HepG2 (cell line): ENCODE measurements at regions not wholly inside any gene's neighbourhood (a gene's known extent, or its start where the extent isn't known, plus 50 kb on each side); places are given as distances from the start of the nearest gene placed in this dataset.

Experiments
- NBN ChIP-seq: fragments of 450-650 bp; conservative IDR thresholded peaks from 2 replicates; pipeline ENCODE4 v1.6.1; 2017
- NR3C1 ChIP-seq: sonication (generic); formaldehyde crosslinking; IDR thresholded peaks from 2 replicates; pipeline ENCODE4 v1.4.0; 2020; ENCODE audit warnings: missing genetic modification reagents
- SNAPC2 ChIP-seq: sonication (generic); formaldehyde crosslinking; IDR thresholded peaks from 2 replicates; pipeline ENCODE4 v1.8.1; 2022; ENCODE audit warnings: mild to moderate bottlenecking, missing genetic modification reagents
- ZSCAN20 ChIP-seq: sonication (generic); formaldehyde crosslinking; IDR thresholded peaks from 2 replicates; pipeline ENCODE4 v1.4.0; 2020; ENCODE audit warnings: missing genetic modification reagents, mild to moderate bottlenecking, borderline replicate concordance
- TF ChIP-seq, protein P1 (sequence below): sonication (generic); formaldehyde crosslinking; IDR thresholded peaks from 2 replicates; pipeline ENCODE4 v1.5.1; 2020; ENCODE audit warnings: missing genetic modification reagents, mild to moderate bottlenecking, borderline replicate concordance
- TF ChIP-seq, protein P2 (sequence below), 2 experiments: sonication (generic) in 1 of 2; formaldehyde crosslinking in 1 of 2; IDR thresholded peaks; 2 replicates each; pipeline versions ENCODE4 v1.5.1 to v1.6.1; 2011 to 2020; ENCODE audit warnings: borderline replicate concordance in 1 of 2, low read depth in 1 of 2, low read length in 1 of 2, mild to moderate bottlenecking in 1 of 2, missing genetic modification reagents in 1 of 2, moderate library complexity in 1 of 2
- TF ChIP-seq, protein P3 (sequence below): sonication (generic); formaldehyde crosslinking; IDR thresholded peaks from 2 replicates; pipeline ENCODE4 v1.5.0; 2020; ENCODE audit warnings: mild to moderate bottlenecking, missing genetic modification reagents, borderline replicate concordance

DNA sequence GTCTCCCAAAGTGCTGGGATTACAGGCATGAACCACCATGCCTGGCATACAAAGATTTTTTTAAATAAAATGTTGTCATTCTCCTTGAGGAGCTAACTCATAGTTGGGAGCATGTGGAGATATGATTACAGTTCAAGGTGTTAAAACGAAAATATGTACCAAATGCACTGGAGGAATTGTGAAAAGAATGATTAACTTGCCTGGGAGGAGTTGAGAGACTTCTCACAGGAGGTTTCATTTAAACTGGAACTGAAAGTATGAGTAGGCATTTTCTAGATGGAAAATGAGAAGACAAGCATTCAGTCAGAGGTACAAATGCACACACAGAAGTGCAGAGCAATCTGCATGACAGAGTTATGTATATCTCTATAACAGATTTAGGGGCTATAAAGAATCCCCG, 126.6 kb upstream of the PDE1A start (continued):
- TF ChIP-seq, protein P1, sequence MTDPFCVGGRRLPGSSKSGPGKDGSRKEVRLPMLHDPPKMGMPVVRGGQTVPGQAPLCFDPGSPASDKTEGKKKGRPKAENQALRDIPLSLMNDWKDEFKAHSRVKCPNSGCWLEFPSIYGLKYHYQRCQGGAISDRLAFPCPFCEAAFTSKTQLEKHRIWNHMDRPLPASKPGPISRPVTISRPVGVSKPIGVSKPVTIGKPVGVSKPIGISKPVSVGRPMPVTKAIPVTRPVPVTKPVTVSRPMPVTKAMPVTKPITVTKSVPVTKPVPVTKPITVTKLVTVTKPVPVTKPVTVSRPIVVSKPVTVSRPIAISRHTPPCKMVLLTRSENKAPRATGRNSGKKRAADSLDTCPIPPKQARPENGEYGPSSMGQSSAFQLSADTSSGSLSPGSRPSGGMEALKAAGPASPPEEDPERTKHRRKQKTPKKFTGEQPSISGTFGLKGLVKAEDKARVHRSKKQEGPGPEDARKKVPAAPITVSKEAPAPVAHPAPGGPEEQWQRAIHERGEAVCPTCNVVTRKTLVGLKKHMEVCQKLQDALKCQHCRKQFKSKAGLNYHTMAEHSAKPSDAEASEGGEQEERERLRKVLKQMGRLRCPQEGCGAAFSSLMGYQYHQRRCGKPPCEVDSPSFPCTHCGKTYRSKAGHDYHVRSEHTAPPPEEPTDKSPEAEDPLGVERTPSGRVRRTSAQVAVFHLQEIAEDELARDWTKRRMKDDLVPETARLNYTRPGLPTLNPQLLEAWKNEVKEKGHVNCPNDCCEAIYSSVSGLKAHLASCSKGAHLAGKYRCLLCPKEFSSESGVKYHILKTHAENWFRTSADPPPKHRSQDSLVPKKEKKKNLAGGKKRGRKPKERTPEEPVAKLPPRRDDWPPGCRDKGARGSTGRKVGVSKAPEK (CRISPR knock-in tag), result no peak
- no peak for TF ChIP-seq NR3C1
- TF ChIP-seq ZSCAN20, result no peak
- TF ChIP-seq, protein P2, sequence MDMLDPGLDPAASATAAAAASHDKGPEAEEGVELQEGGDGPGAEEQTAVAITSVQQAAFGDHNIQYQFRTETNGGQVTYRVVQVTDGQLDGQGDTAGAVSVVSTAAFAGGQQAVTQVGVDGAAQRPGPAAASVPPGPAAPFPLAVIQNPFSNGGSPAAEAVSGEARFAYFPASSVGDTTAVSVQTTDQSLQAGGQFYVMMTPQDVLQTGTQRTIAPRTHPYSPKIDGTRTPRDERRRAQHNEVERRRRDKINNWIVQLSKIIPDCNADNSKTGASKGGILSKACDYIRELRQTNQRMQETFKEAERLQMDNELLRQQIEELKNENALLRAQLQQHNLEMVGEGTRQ (IDR thresholded peaks at IDR 0.05; ENCODE audit: low read depth, low read length), result no peak
- TF ChIP-seq, protein P2 (CRISPR knock-in tag; IDR thresholded peaks at IDR 0.05; ENCODE audit: borderline replicate concordance), result no peak
- no peak for TF ChIP-seq NBN
- TF ChIP-seq, protein P3, sequence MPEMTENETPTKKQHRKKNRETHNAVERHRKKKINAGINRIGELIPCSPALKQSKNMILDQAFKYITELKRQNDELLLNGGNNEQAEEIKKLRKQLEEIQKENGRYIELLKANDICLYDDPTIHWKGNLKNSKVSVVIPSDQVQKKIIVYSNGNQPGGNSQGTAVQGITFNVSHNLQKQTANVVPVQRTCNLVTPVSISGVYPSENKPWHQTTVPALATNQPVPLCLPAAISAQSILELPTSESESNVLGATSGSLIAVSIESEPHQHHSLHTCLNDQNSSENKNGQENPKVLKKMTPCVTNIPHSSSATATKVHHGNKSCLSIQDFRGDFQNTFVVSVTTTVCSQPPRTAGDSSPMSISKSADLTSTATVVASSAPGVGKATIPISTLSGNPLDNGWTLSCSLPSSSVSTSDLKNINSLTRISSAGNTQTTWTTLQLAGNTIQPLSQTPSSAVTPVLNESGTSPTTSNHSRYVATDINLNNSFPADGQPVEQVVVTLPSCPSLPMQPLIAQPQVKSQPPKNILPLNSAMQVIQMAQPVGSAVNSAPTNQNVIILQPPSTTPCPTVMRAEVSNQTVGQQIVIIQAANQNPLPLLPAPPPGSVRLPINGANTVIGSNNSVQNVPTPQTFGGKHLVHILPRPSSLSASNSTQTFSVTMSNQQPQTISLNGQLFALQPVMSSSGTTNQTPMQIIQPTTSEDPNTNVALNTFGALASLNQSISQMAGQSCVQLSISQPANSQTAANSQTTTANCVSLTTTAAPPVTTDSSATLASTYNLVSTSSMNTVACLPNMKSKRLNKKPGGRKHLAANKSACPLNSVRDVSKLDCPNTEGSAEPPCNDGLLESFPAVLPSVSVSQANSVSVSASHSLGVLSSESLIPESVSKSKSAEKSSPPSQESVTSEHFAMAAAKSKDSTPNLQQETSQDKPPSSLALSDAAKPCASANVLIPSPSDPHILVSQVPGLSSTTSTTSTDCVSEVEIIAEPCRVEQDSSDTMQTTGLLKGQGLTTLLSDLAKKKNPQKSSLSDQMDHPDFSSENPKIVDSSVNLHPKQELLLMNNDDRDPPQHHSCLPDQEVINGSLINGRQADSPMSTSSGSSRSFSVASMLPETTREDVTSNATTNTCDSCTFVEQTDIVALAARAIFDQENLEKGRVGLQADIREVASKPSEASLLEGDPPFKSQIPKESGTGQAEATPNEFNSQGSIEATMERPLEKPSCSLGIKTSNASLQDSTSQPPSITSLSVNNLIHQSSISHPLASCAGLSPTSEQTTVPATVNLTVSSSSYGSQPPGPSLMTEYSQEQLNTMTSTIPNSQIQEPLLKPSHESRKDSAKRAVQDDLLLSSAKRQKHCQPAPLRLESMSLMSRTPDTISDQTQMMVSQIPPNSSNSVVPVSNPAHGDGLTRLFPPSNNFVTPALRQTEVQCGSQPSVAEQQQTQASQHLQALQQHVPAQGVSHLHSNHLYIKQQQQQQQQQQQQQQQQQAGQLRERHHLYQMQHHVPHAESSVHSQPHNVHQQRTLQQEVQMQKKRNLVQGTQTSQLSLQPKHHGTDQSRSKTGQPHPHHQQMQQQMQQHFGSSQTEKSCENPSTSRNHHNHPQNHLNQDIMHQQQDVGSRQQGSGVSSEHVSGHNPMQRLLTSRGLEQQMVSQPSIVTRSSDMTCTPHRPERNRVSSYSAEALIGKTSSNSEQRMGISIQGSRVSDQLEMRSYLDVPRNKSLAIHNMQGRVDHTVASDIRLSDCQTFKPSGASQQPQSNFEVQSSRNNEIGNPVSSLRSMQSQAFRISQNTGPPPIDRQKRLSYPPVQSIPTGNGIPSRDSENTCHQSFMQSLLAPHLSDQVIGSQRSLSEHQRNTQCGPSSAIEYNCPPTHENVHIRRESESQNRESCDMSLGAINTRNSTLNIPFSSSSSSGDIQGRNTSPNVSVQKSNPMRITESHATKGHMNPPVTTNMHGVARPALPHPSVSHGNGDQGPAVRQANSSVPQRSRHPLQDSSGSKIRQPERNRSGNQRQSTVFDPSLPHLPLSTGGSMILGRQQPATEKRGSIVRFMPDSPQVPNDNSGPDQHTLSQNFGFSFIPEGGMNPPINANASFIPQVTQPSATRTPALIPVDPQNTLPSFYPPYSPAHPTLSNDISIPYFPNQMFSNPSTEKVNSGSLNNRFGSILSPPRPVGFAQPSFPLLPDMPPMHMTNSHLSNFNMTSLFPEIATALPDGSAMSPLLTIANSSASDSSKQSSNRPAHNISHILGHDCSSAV (CRISPR knock-in tag), result no peak
- no peak for TF ChIP-seq SNAPC2 (CRISPR knock-in tag)
